DMS114 treated with DMSO at 0.1 percent for 48 hours (cell line): ENCODE measurements at regions not wholly inside any gene's neighbourhood (a gene's known extent, or its start where the extent isn't known, plus 50 kb on each side); places are given as distances from the start of the nearest gene placed in this dataset.

ENCODE experiments used
- DNase-seq: peaks from one replicate; lab custom pipeline; 2025; ENCODE audit not compliant: unreplicated experiment; lab: John Stamatoyannopoulos, UW

DNA sequence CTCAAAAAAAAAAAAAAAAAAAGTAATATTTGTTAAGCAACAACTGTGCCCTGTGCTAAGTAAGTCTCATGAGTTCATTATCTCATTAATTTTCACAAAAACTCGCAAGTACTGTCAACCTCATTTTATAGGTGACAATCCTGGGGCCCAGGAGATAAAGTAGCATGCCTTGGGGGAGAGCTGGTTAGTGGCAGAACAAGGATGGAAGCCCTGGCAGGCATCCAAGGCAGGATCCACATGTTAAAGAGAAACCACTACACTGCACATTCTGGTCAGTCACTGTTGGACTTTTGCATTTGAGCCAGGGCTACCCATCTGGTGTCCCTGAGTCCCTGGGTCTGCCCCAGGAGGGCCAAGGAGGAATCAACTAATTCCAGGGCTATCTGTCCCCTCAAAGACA, 54.6 kb downstream of the ZFP36L2 start:
- DNase-seq = no peak

- no peak for DNase-seq
Measured at GRCh38 chr2:43170405-43171105, 55.9 kb downstream of the ZFP36L2 start.

GRCh38 chr2:43169987-43170386, 56.4 kb downstream of the ZFP36L2 start:
- DNase-seq = no peak

DNA sequence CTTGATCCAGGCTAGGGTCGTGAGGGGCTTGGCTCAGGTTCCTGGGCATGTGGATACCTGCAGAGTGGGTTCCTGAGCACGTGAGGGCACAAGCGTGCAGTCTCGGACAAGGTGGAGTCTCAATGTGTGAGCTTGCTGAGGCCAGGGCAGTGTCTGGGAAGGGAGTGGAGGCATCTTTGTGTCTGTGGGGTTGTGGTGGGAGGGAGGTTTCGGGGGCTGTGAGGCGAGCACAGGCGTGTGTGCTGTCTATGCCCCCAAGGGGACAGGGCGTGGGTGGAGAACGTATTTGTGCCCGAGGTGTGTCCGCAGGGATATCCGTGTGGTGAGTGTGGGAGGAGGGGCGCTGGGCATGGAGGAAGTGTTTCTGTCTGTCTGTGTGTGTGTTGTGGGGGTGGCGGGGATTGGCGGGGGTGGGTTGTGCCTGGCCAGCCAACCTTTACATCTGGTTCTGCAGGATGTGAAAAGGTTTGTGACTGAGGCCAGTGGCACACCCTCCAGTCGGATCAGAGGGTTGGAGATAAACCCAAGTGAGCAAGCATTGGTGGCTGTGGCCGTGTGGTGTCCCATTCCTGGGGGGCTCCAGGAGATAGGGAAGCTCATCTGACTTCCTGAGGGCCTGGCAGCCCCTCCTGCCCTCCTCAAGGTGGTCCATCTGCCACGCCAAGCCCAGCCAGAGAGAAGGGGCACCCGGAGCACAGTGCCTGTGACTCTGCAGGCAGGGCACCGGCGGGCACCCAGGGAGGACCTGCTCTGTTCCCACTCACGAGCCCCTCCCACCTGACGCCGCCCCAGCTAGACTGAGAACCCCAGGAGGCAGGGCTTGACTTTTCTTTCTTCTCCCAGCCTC, 57.1 kb downstream of the ZFP36L2 start:
- no peak for DNase-seq

DNA sequence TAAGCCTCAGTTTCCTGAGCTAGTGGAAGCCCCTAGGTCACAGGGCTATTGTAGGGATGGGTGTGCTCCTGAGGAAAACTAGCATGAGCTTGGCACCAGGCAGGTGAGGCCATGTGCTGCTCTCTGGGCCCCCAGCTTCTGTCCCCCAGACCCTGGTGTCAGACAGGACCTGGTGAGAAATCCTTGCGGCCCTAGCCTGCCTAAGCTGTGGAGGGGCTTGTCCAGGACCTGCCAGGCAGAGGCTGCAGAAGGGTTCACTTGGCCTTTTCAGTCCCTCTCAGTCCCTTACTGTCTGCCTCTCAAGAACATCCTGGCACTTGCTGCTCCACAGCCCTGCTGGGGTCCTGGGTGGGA, 58.4 kb downstream of the ZFP36L2 start:
- no peak for DNase-seq

- DNase-seq = no peak
Measured at GRCh38 chr2:43165378-43166069, 60.9 kb downstream of the ZFP36L2 start.

DNA sequence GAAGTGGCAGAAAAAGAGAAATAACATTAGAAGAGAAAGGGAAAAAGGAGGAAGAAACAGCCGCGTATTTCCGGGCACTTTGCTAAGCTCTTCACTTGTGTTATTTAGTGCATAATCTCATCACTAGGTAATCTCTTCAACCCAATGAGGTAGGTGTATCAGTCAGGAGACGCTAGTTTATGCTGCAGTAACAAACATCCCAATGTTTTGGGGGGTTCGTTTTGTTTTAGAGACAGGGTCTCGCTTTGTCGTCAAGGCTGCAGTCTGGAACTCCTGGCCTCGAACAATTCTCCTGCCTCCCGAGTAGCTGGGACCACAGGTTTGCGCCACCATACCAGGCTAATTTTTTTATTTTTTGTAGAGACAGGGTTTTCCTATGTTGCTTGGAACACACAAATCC, 61.7 kb downstream of the ZFP36L2 start:
- DNase-seq = no peak

GRCh38 chr2:43163584-43164270, 62.7 kb downstream of the ZFP36L2 start:
- DNase-seq = no peak

DNA sequence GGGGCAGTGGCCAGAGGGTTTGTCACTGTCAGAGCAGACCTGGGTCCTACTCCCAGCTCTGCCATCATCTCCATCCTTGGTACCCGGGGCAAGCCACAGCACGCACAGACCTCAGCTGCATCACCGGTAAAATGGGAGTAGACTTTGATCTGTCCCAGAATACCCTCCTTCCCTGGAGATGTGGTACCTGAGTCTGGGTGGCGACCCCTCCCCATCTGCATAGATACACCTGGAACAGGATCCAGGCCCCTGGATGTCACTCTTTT, 64.0 kb downstream of the ZFP36L2 start:
- DNase-seq = no peak

DNA sequence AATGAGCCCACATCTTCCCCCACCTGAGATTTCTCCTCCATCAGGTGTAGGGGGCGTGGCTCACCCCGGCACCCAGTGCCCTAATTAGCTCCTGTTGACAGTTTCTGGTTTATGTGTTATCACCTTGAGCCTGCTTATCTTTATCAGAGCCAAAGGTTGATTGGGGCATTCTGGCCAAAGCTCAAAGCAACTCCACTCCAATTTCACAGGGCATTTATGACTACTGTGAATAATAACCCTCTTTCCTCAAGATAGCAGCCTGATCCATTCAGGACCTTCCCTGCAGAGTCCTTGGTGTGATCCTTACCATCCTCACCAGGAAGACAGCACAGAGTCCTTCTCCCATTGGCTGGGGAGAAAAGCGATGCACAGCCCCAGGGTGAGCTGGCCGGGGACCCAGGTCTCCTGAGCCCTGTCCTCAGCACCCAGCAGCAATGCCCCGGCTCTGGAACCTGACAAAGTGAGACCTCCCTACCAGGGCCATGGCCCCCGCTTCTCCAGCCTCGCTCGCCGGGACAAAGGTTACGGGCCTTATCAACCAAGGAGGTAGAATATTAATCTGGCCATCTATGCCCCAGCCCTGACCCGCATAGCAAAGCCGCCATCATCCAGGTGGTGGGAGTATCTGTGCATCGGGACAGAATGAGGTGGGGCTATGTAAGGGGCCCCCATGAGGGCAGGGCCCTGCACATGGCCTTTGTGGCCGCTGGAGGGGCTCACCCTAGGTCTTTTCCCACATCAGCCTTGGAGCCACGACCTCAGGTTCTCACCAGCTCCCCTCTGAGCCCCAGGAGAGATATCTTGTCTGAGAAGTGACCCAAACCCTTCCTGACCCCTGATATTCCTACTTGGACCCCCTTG, 64.5 kb downstream of the ZFP36L2 start:
- DNase-seq = no peak

GRCh38 chr2:43160778-43161177, 65.6 kb downstream of the ZFP36L2 start:
- DNase-seq = no peak

DNA sequence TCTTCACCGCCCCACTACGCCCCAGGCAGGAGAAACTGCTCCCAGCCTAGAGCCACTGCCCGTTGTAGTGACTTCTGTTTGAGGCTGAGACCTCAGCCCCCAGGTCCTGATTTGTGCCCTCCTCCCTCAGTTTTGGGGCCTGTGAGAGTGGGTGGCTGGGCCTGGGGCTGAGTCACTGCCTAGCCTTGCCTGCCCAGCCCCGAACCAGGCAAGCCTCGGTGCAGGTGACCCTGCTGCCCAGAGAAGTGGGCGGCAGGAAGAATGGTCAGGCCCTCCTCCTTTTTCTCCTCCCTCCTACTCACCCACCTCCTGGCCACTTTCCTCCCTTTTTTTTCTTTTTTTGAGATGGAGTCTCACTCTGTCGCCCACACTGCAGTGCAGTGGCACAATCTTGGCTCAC, 66.6 kb downstream of the ZFP36L2 start:
- DNase-seq = no peak

DNA sequence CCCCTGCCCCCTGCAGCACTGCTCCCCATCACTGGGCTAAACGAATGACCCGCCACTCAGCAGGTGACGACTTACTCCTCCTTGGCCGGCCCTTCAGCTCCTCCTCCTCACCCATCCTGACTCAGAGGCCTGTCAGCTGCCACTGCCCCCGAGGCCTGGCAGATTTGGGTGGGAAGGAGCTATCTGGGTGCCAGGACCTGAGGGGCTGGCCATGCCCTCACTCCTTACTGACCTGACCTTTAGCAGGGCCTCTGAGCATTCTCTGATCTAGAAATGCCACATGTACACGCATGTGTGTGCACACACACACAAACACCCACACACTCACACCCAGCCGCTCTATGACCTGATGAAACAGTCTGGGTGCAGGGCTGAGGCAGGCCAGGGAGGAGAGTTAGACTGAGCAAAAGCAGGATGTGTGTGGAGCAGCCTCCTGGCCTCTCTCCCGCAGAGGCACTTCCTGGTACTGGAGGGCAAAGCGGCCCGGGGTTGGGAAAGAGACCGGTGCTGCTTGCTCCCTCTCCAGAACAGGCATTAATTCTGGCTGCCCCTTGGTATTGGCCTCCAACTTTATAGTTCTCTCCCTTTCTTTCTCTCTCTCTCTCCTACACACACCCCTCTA, 68.0 kb downstream of the ZFP36L2 start:
- no peak for DNase-seq

DNA sequence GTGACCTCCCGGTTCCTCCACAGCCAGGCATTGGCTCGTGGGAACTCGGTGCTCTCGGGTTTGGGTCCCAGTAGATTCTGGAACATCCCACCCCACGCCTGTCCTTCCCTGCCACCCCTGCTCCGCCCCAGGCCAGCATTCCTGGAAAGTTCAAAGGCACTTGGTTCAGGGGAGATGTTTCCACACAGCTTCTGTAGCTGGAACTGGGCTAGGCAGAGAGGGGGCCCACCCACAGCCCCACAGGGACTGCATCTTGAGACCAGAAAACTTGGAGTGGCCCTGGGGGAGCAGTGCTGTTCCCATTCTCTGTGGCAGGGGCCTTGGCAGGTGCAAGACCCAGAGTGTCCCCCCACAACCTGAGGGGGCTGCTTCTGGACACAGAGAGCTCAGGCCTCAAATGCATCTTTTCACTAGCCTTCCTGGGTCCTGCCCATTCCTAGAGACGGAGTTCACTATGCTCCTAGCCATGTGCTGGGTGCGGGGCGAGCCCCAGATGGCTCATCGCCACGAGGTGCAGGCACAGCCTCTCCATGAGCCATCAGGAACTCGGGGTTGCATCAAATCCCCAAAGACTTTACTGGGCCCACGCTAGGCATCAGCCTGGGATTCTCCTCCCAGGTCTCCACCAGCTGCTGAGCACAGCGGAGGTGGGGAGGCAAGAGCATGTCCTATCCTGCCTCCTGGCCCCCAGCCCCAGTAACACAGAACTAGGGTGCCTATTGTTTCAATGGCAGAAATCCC, 68.7 kb downstream of the ZFP36L2 start:
- no peak for DNase-seq

DNA sequence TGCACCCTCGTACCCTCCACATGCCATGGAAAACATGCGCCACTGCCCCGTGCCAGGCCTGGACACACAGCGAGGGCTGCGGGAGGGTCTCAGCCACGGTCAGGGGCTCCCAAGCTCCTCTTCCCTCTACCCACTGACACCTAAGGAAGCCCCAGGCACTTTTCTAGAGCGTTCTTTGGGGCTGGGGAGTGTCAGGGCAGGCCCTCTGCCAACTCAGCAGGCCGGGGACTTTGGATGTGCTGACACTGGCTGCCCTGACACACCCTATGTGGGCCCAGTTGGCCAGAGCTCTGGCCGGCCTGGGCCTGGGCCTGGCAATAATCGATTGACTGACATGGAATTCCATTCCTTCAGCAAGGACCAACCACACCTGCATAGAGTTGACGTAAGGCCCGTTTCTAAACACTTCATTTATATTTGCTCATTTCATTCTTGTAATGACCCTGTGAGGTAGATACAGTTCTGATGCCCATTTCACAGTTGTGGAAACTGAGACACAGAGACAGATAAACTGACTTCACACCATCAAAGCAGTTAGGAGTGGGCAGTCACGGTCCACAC, 70.5 kb downstream of the ZFP36L2 start:
- no peak for DNase-seq

DNA sequence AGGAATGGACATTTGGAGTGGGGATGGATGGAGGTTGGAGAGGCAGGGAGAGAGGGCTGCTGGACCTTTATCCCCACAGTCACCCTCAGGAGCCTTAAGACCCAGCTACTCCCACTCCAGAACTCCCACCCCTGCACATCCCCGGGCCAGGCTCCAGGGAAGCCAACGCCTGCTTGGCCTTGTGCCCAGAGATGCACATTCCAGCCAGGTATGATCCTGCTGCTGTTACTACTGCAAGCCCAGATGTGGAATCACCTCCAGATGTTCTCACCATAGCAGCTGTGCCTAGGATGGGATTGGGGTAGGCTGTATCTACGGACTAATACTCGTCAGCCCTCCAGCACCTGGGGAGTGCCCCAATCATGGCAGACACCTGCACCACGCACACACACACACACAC, 71.7 kb downstream of the ZFP36L2 start:
- DNase-seq = no peak

DNA sequence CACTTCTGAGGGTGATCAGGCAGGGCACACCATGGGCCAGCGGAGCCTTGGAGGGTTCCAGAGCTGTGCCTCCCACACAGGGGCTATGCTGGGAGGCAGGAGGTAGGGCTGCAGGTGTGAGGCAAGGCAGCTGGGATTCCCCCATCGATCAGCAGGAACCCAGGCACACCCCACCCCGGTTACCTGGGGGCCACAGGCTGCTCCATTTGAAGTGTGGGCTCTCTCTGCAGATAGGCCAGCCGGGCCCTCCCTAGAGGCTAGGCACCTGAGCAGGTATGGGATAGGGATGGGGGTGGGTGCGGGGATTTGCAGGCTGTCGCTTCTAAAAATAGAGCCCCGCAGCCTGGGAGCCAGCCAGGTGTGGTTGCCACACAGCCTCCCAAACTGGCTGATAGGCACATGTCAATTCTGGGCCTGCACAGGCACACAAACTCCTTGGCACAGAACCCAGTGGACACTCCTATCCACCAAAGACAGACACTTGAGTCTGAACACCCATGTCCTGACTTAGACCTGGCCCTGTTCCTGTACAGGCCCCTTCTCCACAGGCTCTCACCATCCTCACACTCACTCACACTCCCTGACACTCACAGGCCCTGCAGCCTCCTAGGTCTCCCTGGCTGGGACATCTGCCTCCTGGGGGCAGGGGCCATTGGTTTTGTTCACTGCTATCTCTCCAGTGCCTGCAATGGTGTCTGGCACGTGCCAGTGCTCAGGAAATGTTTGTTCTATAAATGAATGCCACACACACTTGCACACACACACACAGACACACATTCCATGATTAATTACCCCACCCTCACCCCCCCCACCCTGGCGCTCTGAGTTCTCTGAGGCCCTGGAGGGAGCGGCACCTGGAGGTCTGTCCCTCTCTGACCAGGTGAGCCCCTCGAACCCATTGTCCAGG, 73.4 kb downstream of the ZFP36L2 start:
- no peak for DNase-seq

DNA sequence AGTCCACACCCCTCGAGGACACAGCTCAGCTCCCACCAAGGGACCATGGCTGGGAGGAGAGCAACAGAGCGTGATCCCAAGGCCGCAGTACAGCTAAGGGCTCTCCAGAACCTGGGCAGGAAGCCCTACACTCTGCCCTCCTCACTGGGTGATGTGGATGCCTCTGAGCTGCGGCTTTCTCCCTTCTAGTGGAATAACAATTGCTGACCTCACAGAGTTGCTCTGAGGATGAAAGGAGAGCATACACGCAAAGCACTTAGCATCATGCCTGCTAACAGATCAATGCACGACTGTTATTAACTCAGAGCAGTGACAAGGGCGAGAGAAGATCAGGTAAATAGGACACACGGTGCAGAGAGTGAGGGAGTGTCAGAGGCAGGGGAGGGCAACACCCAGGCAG, 74.2 kb downstream of the ZFP36L2 start:
- no peak for DNase-seq
